IPS-20b (cell line): ENCODE measurements at regions not wholly inside any gene's neighbourhood (a gene's known extent, or its start where the extent isn't known, plus 50 kb on each side); places are given as distances from the start of the nearest gene placed in this dataset.

ENCODE experiments used
- H3K27ac ChIP-seq: one replicate; pipeline ENCODE4 v1.5.1; 2013; ENCODE audit warnings: low read length
- H3K27me3 ChIP-seq: 2 replicates; pipeline ENCODE4 v1.6.1; 2013; ENCODE audit warnings: mild to moderate bottlenecking, low read length, inconsistent platforms; ENCODE audit not compliant: insufficient read depth
- H3K36me3 ChIP-seq: 2 replicates; pipeline ENCODE4 v1.6.1; 2013; ENCODE audit warnings: low read depth, mild to moderate bottlenecking, inconsistent platforms, low read length, moderate library complexity; ENCODE audit not compliant: insufficient read depth
- H3K4me1 ChIP-seq: 2 replicates; pipeline ENCODE4 v1.6.1; 2013; ENCODE audit warnings: mild to moderate bottlenecking, control low read depth, inconsistent platforms, low read length, moderate library complexity; ENCODE audit not compliant: insufficient read depth
- H3K4me3 ChIP-seq: 2 replicates; pipeline ENCODE4 v1.5.1; 2013; ENCODE audit warnings: mild to moderate bottlenecking, low read length, inconsistent platforms
- H3K9ac ChIP-seq: 2 replicates; pipeline ENCODE4 v1.6.1; 2013; ENCODE audit warnings: low read depth, mild to moderate bottlenecking, inconsistent platforms, low read length, moderate library complexity
- H3K9me3 ChIP-seq: 2 replicates; pipeline ENCODE4 v1.6.1; 2013; ENCODE audit warnings: mild to moderate bottlenecking, low read depth, low read length, inconsistent platforms; ENCODE audit not compliant: insufficient read depth

GRCh38 chr9:14401911-14402310, 88.0 kb upstream of the NFIB start:
- H3K4me3 ChIP-seq: no peak overlapping the region
- peaks cover 11% of the 10 kb centered on the region; the same call in 1 of the 2 replicates for H3K4me1 ChIP-seq
- H3K27ac ChIP-seq: no peak overlapping the region
- H3K36me3 ChIP-seq: no peaks in the 10 kb centered on the region
- no peaks in the 10 kb centered on the region for H3K9me3 ChIP-seq
- no peaks in the 10 kb centered on the region for H3K27me3 ChIP-seq
- H3K9ac ChIP-seq: no peak overlapping the region

GRCh38 chr9:14400658-14400995, 86.7 kb upstream of the NFIB start:
- Histone ChIP-seq H3K4me1 (peaks cover 11% of the 10 kb centered on the region; the same call in 1 of the 2 replicates), H3K4me3 (no peak overlapping the region), H3K27me3 (no peaks in the 10 kb centered on the region), H3K9ac (no peak overlapping the region), H3K36me3 (no peaks in the 10 kb centered on the region), H3K27ac (no peak overlapping the region), H3K9me3 (no peaks in the 10 kb centered on the region)

- no peaks in the 10 kb centered on the region for H3K36me3 ChIP-seq
- no peaks in the 10 kb centered on the region for H3K9me3 ChIP-seq
- no peaks in the 10 kb centered on the region for H3K27me3 ChIP-seq
- H3K4me3 ChIP-seq: no peak overlapping the region
- peaks cover 11% of the 10 kb centered on the region; the same call in 1 of the 2 replicates for H3K4me1 ChIP-seq
- H3K9ac ChIP-seq: no peak overlapping the region
- no peak overlapping the region for H3K27ac ChIP-seq
Observed at GRCh38 chr9:14399756-14400657, 86.1 kb upstream of the NFIB start.

- H3K9ac ChIP-seq: no peak overlapping the region
- peaks cover 11% of the 10 kb centered on the region; the same call in 1 of the 2 replicates for H3K4me1 ChIP-seq
- no peak overlapping the region for H3K4me3 ChIP-seq
- H3K27ac ChIP-seq: no peak overlapping the region
- no peaks in the 10 kb centered on the region for H3K27me3 ChIP-seq
- H3K9me3 ChIP-seq: no peaks in the 10 kb centered on the region
- H3K36me3 ChIP-seq: no peaks in the 10 kb centered on the region
Observed at GRCh38 chr9:14398473-14398872, 84.5 kb upstream of the NFIB start.

GRCh38 chr9:14396171-14396570, 82.2 kb upstream of the NFIB start:
- H3K9me3 ChIP-seq: peaks cover 2% of the 10 kb centered on the region; the same call in 1 of the 2 replicates
- H3K4me1 ChIP-seq: peaks cover 8% of the 10 kb centered on the region; the same call in 1 of the 2 replicates
- no peaks in the 10 kb centered on the region for H3K36me3 ChIP-seq
- H3K27ac ChIP-seq: no peak overlapping the region
- H3K27me3 ChIP-seq: no peaks in the 10 kb centered on the region
- H3K4me3 ChIP-seq: no peak overlapping the region
- H3K9ac ChIP-seq: no peak overlapping the region

- H3K27me3 ChIP-seq: no peaks in the 10 kb centered on the region
- no peak overlapping the region for H3K4me3 ChIP-seq
- H3K9ac ChIP-seq: no peak overlapping the region
- peaks cover 2% of the 10 kb centered on the region; the same call in 1 of the 2 replicates for H3K9me3 ChIP-seq
- H3K36me3 ChIP-seq: no peaks in the 10 kb centered on the region
- H3K4me1 ChIP-seq: peaks cover 8% of the 10 kb centered on the region; the same call in 1 of the 2 replicates
- no peak overlapping the region for H3K27ac ChIP-seq
Observed at GRCh38 chr9:14395317-14396082, 81.6 kb upstream of the NFIB start.

- Histone ChIP-seq H3K9ac (no peak overlapping the region), H3K9me3 (peaks cover 2% of the 10 kb centered on the region; the same call in 1 of the 2 replicates), H3K27ac (no peak overlapping the region), H3K36me3 (no peaks in the 10 kb centered on the region), H3K4me1 (no peaks in the 10 kb centered on the region), H3K27me3 (no peaks in the 10 kb centered on the region), H3K4me3 (no peak overlapping the region)
Observed at GRCh38 chr9:14393418-14393817, 79.5 kb upstream of the NFIB start.

GRCh38 chr9:14391620-14392019, 77.7 kb upstream of the NFIB start:
- Histone ChIP-seq H3K9ac (no peak overlapping the region), H3K27ac (no peak overlapping the region), H3K4me1 (no peaks in the 10 kb centered on the region), H3K36me3 (no peaks in the 10 kb centered on the region), H3K27me3 (no peaks in the 10 kb centered on the region), H3K9me3 (peaks cover 2% of the 10 kb centered on the region; the same call in 1 of the 2 replicates), H3K4me3 (no peak overlapping the region)

GRCh38 chr9:14389657-14390056, 75.7 kb upstream of the NFIB start:
- H3K36me3 ChIP-seq: no peaks in the 10 kb centered on the region
- no peak overlapping the region for H3K27ac ChIP-seq
- H3K27me3 ChIP-seq: no peaks in the 10 kb centered on the region
- H3K9me3 ChIP-seq: peaks cover 2% of the 10 kb centered on the region; the same call in 1 of the 2 replicates
- H3K4me3 ChIP-seq: no peak overlapping the region
- H3K9ac ChIP-seq: no peak overlapping the region
- H3K4me1 ChIP-seq: no peaks in the 10 kb centered on the region

- no peak overlapping the region for H3K4me3 ChIP-seq
- no peak overlapping the region for H3K27ac ChIP-seq
- no peaks in the 10 kb centered on the region for H3K36me3 ChIP-seq
- H3K4me1 ChIP-seq: no peaks in the 10 kb centered on the region
- H3K9me3 ChIP-seq: peaks cover 2% of the 10 kb centered on the region; the same call in 1 of the 2 replicates
- H3K9ac ChIP-seq: no peak overlapping the region
- no peaks in the 10 kb centered on the region for H3K27me3 ChIP-seq
Observed at GRCh38 chr9:14389146-14389545, 75.2 kb upstream of the NFIB start.

- H3K4me1 ChIP-seq: peaks cover 3% of the 10 kb centered on the region; the same call in 1 of the 2 replicates
- no peaks in the 10 kb centered on the region for H3K27me3 ChIP-seq
- no peak overlapping the region for H3K27ac ChIP-seq
Observed at GRCh38 chr9:14383773-14384172, 69.8 kb upstream of the NFIB start.

More at GRCh38 chr9:14383773-14384172, 69.8 kb upstream of the NFIB start:
- Histone ChIP-seq H3K36me3 (no peaks in the 10 kb centered on the region), H3K9me3 (no peaks in the 10 kb centered on the region), H3K9ac (no peak overlapping the region), H3K4me3 (no peak overlapping the region)
